NCI-H2196 treated with DMSO at 0.1 percent for 48 hours (cell line): ENCODE measurements at regions not wholly inside any gene's neighbourhood (a gene's known extent, or its start where the extent isn't known, plus 50 kb on each side); places are given as distances from the start of the nearest gene placed in this dataset.
"Not testable (repeated sequence)": the region's sequence is repeated elsewhere in the genome, so short reads cannot be mapped to it uniquely, and the experiment has no call there.

ENCODE experiments used
- DNase-seq: peaks from one replicate; lab custom pipeline; 2025; ENCODE audit not compliant: unreplicated experiment; lab: John Stamatoyannopoulos, UW

GRCh38 chr3:34419801-34420200 is 621.4 kb downstream of the PDCD6IP start:
- DNase-seq = no peak

GRCh38 chr3:34421762-34422161 is 623.3 kb downstream of the PDCD6IP start:
- DNase-seq = no peak

- DNase-seq = no peak
Observed at GRCh38 chr3:34439796-34440195, 641.4 kb downstream of the PDCD6IP start.

- no peak for DNase-seq
Observed at GRCh38 chr3:34444137-34444536, 645.7 kb downstream of the PDCD6IP start.

GRCh38 chr3:34449305-34449704 is 650.9 kb downstream of the PDCD6IP start:
- no peak for DNase-seq

- DNase-seq = no peak
Observed at GRCh38 chr3:34463414-34463813, 665.0 kb downstream of the PDCD6IP start.

GRCh38 chr3:34464646-34465045 is 666.2 kb downstream of the PDCD6IP start:
- DNase-seq = no peak

GRCh38 chr3:34475851-34476250 is 677.4 kb downstream of the PDCD6IP start:
- DNase-seq = no peak

- no peak for DNase-seq
Observed at GRCh38 chr3:34483311-34483887, 685.0 kb downstream of the PDCD6IP start.

- DNase-seq = no peak
Observed at GRCh38 chr3:34504366-34504765, 705.9 kb downstream of the PDCD6IP start.

- no peak for DNase-seq
Observed at GRCh38 chr3:34504775-34505174, 706.3 kb downstream of the PDCD6IP start.

GRCh38 chr3:34508732-34509131 is 710.3 kb downstream of the PDCD6IP start:
- DNase-seq = no peak

GRCh38 chr3:34511891-34512290 is 713.5 kb downstream of the PDCD6IP start:
- no peak for DNase-seq

GRCh38 chr3:34519008-34519407 is 720.6 kb downstream of the PDCD6IP start:
- not testable (repeated sequence) for DNase-seq

GRCh38 chr3:34531156-34531555 is 732.7 kb downstream of the PDCD6IP start:
- no peak for DNase-seq

- DNase-seq = no peak
Observed at GRCh38 chr3:34533451-34533850, 735.0 kb downstream of the PDCD6IP start.

GRCh38 chr3:34534013-34534412 is 735.6 kb downstream of the PDCD6IP start:
- DNase-seq = no peak

GRCh38 chr3:34544136-34544535 is 745.7 kb downstream of the PDCD6IP start:
- no peak for DNase-seq

- DNase-seq = no peak
Observed at GRCh38 chr3:34547297-34547920, 749.0 kb downstream of the PDCD6IP start.

- no peak for DNase-seq
Observed at GRCh38 chr3:34567266-34567665, 768.8 kb downstream of the PDCD6IP start.

GRCh38 chr3:34568766-34569165 is 770.3 kb downstream of the PDCD6IP start:
- no peak for DNase-seq

GRCh38 chr3:34569437-34569836 is 771.0 kb downstream of the PDCD6IP start:
- DNase-seq = no peak
